MG63 (cell line): ENCODE measurements at regions not wholly inside any gene's neighbourhood (a gene's known extent, or its start where the extent isn't known, plus 50 kb on each side); places are given as distances from the start of the nearest gene placed in this dataset.
"Not testable (repeated sequence)": the region's sequence is repeated elsewhere in the genome, so short reads cannot be mapped to it uniquely, and the experiment has no call there.

Experiments
- DNase-seq: peaks from one replicate; pipeline ENCODE4 v3.0.0-alpha.2; 2020
- H3K27me3 ChIP-seq: fragments of 250-450 bp; sonication (Bioruptor Pico); 2 replicates; pipeline ENCODE4 v1.5.1; 2020; ENCODE audit warnings: mild to moderate bottlenecking, moderate library complexity
- H3K36me3 ChIP-seq: fragments of 250-450 bp; sonication (Bioruptor Pico); 2 replicates; pipeline ENCODE4 v1.5.1; 2020; ENCODE audit warnings: mild to moderate bottlenecking, moderate library complexity
- H3K4me3 ChIP-seq: fragments of 250-450 bp; sonication (Bioruptor Pico); 2 replicates; pipeline ENCODE4 v1.5.1; 2020; ENCODE audit warnings: mild to moderate bottlenecking, moderate library complexity
- H3K9me3 ChIP-seq: fragments of 250-450 bp; sonication (Bioruptor Pico); 2 replicates; pipeline ENCODE4 v1.5.1; 2020; ENCODE audit warnings: mild to moderate bottlenecking, moderate library complexity

GRCh38 chr4:66804979-66805378, 740.3 kb downstream of the CENPC start:
- no peaks in the 10 kb centered on the region for H3K36me3 ChIP-seq
- no peaks in the 10 kb centered on the region for H3K9me3 ChIP-seq
- no peak for DNase-seq
- H3K27me3 ChIP-seq, result no peaks in the 10 kb centered on the region
- H3K4me3 ChIP-seq, result no peak overlapping the region

DNA sequence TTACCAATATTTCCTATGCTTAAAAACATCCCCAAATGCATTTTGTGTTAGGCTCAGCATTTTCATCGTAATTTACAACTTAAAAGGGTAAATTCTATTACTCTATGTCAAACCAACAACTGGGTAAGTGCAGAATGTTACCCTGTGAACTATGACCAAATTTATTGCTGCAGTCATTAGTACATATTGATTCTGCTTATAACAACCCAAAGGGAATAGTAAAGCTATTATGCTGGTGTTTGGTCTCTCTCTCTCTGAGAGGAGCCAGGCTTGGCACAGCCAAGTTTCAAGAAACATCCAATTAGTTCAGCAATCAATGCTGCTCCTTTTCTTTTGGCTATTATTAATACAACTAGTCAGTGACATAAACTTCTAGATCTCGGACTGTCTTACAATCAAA, 747.7 kb downstream of the CENPC start:
- Histone ChIP-seq H3K9me3 (no peaks in the 10 kb centered on the region), H3K36me3 (no peaks in the 10 kb centered on the region), H3K4me3 (no peak overlapping the region), H3K27me3 (no peaks in the 10 kb centered on the region)
- DNase-seq, result no peak

DNA sequence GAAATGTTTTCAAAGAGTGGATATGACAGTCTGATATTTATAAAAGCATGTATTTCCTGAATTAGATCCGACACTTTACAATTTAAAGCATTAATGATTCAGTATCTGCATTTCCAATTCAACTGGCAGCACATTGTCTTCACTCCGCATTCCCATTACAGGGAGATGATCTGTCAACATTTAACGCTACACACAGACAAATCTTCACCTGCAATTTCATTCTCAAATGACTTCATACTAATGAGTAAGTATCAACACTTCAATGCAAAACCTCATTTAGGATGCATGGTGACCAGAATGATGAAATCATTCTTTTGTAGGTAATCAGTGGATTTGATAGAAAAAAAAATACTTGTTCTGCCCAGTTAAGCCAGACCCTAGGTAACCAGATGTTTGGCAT, 749.6 kb downstream of the CENPC start:
- Histone ChIP-seq H3K27me3 (no peaks in the 10 kb centered on the region), H3K9me3 (no peaks in the 10 kb centered on the region), H3K36me3 (no peaks in the 10 kb centered on the region), H3K4me3 (no peak overlapping the region)
- DNase-seq, result no peak

GRCh38 chr4:66794390-66795034, 750.8 kb downstream of the CENPC start:
- DNase-seq, result no peak
- no peaks in the 10 kb centered on the region for H3K27me3 ChIP-seq
- no peaks in the 10 kb centered on the region for H3K36me3 ChIP-seq
- H3K4me3 ChIP-seq, result no peak overlapping the region
- no peaks in the 10 kb centered on the region for H3K9me3 ChIP-seq

GRCh38 chr4:66791686-66792085, 753.6 kb downstream of the CENPC start:
- Histone ChIP-seq H3K4me3 (no peak overlapping the region), H3K27me3 (no peaks in the 10 kb centered on the region), H3K36me3 (no peaks in the 10 kb centered on the region), H3K9me3 (no peaks in the 10 kb centered on the region)
- no peak for DNase-seq

GRCh38 chr4:66785479-66785878, 759.8 kb downstream of the CENPC start:
- DNase-seq, result no peak
- H3K27me3 ChIP-seq, result no peaks in the 10 kb centered on the region
- no peak overlapping the region for H3K4me3 ChIP-seq
- H3K9me3 ChIP-seq, result no peaks in the 10 kb centered on the region
- no peaks in the 10 kb centered on the region for H3K36me3 ChIP-seq

- DNase-seq, result not testable (repeated sequence)
Measured at GRCh38 chr4:66782751-66783150, 762.6 kb downstream of the CENPC start.

DNA sequence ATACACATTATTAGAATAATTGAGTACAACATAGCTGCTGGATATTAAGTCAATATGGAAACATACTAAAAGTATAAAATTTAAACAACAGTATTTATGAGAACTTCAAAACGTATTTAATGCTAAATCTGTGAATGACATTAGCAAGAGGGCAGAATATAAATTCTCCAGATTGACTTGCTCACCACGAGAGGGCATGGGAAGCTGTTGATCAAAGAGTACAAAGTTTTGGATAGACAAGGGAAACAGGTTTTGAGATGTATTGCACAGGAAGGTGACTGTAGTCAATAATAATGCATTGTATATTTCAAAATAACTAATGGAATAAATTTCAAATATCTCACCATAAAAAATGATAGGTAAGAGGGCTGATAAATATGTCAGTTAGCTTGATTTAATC, 768.2 kb downstream of the CENPC start:
- H3K27me3 ChIP-seq, result no peaks in the 10 kb centered on the region
- no peaks in the 10 kb centered on the region for H3K9me3 ChIP-seq
- no peak overlapping the region for H3K4me3 ChIP-seq
- no peaks in the 10 kb centered on the region for H3K36me3 ChIP-seq
- no peak for DNase-seq

More at GRCh38 chr4:66782751-66783150, 762.6 kb downstream of the CENPC start:
- H3K9me3 ChIP-seq, H3K27me3 ChIP-seq, H3K4me3 ChIP-seq, H3K36me3 ChIP-seq: not testable (repeated sequence)

GRCh38 chr4:66769441-66769840, 775.9 kb downstream of the CENPC start:
- Histone ChIP-seq H3K4me3 (no peak overlapping the region), H3K36me3 (no peaks in the 10 kb centered on the region)
- no peak for DNase-seq

DNA sequence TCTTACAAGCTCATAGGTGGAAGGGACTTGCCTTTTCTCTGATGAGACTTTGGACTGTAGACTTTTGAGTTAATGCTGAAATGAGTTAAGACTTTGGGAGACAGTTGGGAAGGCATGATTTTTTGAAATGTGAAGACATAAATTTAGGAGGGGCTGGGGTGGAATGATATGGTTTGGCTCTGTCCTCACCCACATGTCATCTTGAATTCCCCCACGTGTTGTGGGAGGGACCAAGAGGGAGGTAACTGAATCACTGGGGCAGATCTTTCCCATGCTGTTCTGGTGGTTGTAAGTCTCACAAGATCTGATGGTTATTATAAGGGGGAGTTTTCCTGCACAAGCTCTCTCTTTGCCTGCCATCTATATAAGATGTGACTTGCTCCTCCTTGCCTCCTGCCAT, 777.9 kb downstream of the CENPC start:
- Histone ChIP-seq H3K9me3 (no peaks in the 10 kb centered on the region), H3K36me3 (no peaks in the 10 kb centered on the region), H3K4me3 (no peak overlapping the region), H3K27me3 (no peaks in the 10 kb centered on the region)
- no peak for DNase-seq

More at GRCh38 chr4:66769441-66769840, 775.9 kb downstream of the CENPC start:
- Histone ChIP-seq H3K9me3 (no peaks in the 10 kb centered on the region), H3K27me3 (no peaks in the 10 kb centered on the region)

- no peak overlapping the region for H3K4me3 ChIP-seq
- DNase-seq, result no peak
- no peaks in the 10 kb centered on the region for H3K36me3 ChIP-seq
- no peaks in the 10 kb centered on the region for H3K9me3 ChIP-seq
- no peaks in the 10 kb centered on the region for H3K27me3 ChIP-seq
Measured at GRCh38 chr4:66766557-66766956, 778.7 kb downstream of the CENPC start.

- no peak for DNase-seq
- Histone ChIP-seq H3K9me3 (no peaks in the 10 kb centered on the region), H3K27me3 (no peaks in the 10 kb centered on the region), H3K36me3 (no peaks in the 10 kb centered on the region), H3K4me3 (no peak overlapping the region)
Measured at GRCh38 chr4:66750273-66750672, 795.0 kb downstream of the CENPC start.

DNA sequence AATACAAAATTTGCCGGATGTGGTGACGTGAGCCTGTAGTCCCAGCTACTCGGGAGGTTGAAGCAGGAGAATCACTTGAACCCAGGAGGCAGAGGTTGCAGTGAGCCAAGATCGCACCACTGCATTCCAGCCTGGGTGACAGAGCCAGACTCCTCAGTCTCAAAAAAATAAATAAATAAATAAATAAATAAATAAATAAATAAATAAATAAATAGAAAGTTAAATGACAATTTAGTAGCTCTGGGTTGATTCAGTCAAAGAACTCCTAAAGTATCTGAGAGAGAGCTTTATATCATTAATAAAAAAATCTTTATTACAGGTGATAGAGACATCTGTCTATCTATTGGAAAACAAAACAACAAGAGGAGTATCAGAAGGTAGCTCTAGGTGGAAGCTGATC, 798.4 kb downstream of the CENPC start:
- H3K9me3 ChIP-seq, DNase-seq, H3K36me3 ChIP-seq, H3K4me3 ChIP-seq, H3K27me3 ChIP-seq: not testable (repeated sequence)

DNA sequence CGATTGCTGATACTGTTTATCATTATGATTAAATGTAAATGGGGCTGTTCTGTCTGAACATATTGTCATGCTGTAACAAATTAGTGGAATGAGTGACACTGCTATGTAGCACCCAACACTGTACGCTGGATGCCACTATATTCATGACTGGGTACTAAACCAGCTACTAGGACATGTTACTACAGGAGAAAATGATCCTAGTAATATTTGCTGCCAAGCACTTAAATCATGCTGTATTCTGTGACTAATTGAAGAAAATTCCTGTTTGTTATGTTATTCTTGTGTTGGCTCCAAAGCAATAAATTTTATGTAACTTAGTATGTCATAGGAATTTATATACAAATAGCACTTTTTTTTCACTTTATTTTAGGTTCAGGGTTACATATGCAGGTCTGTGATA, 804.2 kb downstream of the CENPC start:
- Histone ChIP-seq H3K27me3 (no peaks in the 10 kb centered on the region), H3K9me3 (peaks cover 4% of the 10 kb centered on the region), H3K4me3 (no peak overlapping the region), H3K36me3 (no peaks in the 10 kb centered on the region)
- peak; percentile 5 for DNase-seq

DNA sequence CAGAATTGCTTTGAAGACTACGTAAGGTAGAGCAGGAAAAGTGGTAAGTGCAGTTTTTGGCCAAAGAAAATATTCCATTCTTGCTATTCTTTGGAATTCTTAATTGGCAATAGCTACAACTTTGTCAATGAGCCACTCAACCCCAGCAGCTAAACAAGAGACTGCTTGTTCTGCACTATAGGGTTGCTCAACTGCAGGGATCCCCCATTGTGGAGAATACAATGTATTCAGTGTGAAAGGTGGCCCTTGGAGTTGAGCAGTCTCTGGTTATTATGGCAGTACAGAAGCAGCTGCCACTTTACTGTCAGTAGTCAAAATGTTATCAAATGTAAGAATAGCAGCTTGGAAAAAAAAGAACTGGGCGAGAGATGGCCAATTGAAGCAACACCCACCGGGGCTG, 808.7 kb downstream of the CENPC start:
- H3K4me3 ChIP-seq, result no peak overlapping the region
- H3K9me3 ChIP-seq, result peaks cover 3% of the 10 kb centered on the region
- no peaks in the 10 kb centered on the region for H3K36me3 ChIP-seq
- no peak for DNase-seq
- no peaks in the 10 kb centered on the region for H3K27me3 ChIP-seq

- no peaks in the 10 kb centered on the region for H3K27me3 ChIP-seq
- DNase-seq, result no peak
- H3K4me3 ChIP-seq, result no peak overlapping the region
- no peaks in the 10 kb centered on the region for H3K9me3 ChIP-seq
- H3K36me3 ChIP-seq, result no peaks in the 10 kb centered on the region
Measured at GRCh38 chr4:66728280-66728679, 817.0 kb downstream of the CENPC start.

- H3K4me3 ChIP-seq, H3K9me3 ChIP-seq, H3K27me3 ChIP-seq, H3K36me3 ChIP-seq, DNase-seq: not testable (repeated sequence)
Measured at GRCh38 chr4:66712301-66712921, 832.9 kb downstream of the CENPC start.

DNA sequence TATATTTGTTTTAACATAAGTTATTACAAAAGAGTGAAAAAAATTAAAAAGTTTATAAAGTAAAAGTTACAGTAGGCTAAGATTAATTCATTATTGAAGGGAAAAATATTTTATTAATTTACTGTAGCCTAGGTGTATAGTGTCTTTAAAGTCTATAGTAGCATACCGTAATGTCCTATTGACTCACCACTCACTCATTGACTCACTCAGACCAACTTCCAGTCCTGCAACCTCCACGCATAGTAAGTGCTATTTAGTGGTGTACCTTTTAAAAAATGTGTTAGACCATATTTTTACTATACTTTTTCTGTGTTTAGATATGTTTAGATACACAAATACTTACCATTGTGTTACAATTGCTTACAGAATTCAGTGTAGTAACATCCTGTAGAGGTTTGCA, 841.1 kb downstream of the CENPC start:
- no peaks in the 10 kb centered on the region for H3K27me3 ChIP-seq
- DNase-seq, result no peak
- no peaks in the 10 kb centered on the region for H3K9me3 ChIP-seq
- H3K4me3 ChIP-seq, result no peak overlapping the region
- no peaks in the 10 kb centered on the region for H3K36me3 ChIP-seq
